WTC11 (cell line): ENCODE measurements at regions not wholly inside any gene's neighbourhood (a gene's known extent, or its start where the extent isn't known, plus 50 kb on each side); places are given as distances from the start of the nearest gene placed in this dataset.

Source experiments
- ATAC-seq: fragments of 200-7000 bp; cut with Tn5 transposase; 2 replicates; pipeline ENCODE4 v1.10.0; 2021; ENCODE audit warnings: mild to moderate bottlenecking, moderate library complexity
- CTCF ChIA-PET: fragments of 300-600 bp; sonication (Branson Sonifier 250); formaldehyde crosslinking; loops from one replicate; lab custom pipeline; 2021; ENCODE audit warnings: antibody characterized with exemption; lab: Charles Lee
- POLR2A ChIA-PET: fragments of 350-600 bp; sonication (Branson Sonifier 250); formaldehyde crosslinking; loops from one replicate; lab custom pipeline; 2021; ENCODE audit warnings: antibody characterized with exemption; lab: Charles Lee
- DNase-seq: peaks from one replicate; pipeline ENCODE4 v3.0.0; 2021; ENCODE audit warnings: low spot score
- H3K27ac Mint-ChIP-seq: 2 replicates; pipeline ENCODE4 v1.8.0; 2021; ENCODE audit warnings: mixed read lengths
- H3K27me3 Mint-ChIP-seq: 2 replicates; pipeline ENCODE4 v1.8.0; 2021; ENCODE audit warnings: low read depth, mild to moderate bottlenecking, moderate library complexity, mixed read lengths
- H3K36me3 Mint-ChIP-seq: 2 replicates; pipeline ENCODE4 v1.8.0; 2021; ENCODE audit warnings: mixed read lengths
- H3K4me1 Mint-ChIP-seq: 2 replicates; pipeline ENCODE4 v1.8.0; 2022; ENCODE audit warnings: mixed read lengths
- H3K4me3 Mint-ChIP-seq: 2 replicates; pipeline ENCODE4 v1.8.0; 2021; ENCODE audit warnings: mild to moderate bottlenecking, moderate library complexity, mixed read lengths
- H3K9me3 Mint-ChIP-seq: 2 replicates; pipeline ENCODE4 v1.8.0; 2021; ENCODE audit warnings: mixed read lengths
- ATF6 ChIP-seq: sonication (generic); formaldehyde crosslinking; IDR thresholded peaks from 2 replicates; pipeline ENCODE4 v1.8.1; 2023; ENCODE audit warnings: mild to moderate bottlenecking, missing genetic modification reagents
- CREB1 ChIP-seq: sonication (generic); formaldehyde crosslinking; IDR thresholded peaks from 2 replicates; pipeline ENCODE4 v1.8.0; 2023; ENCODE audit warnings: mild to moderate bottlenecking, missing genetic modification reagents
- FOXJ3 ChIP-seq: sonication (generic); formaldehyde crosslinking; IDR thresholded peaks from 2 replicates; pipeline ENCODE4 v1.9.0; 2021; ENCODE audit warnings: missing genetic modification reagents, mild to moderate bottlenecking, borderline replicate concordance
- FOXP1 ChIP-seq: sonication (generic); formaldehyde crosslinking; IDR thresholded peaks from 2 replicates; pipeline ENCODE4 v1.8.0; 2022; ENCODE audit warnings: missing genetic modification reagents, mild to moderate bottlenecking, moderate library complexity, borderline replicate concordance
- GRHL2 ChIP-seq: fragments of 250-450 bp; sonication (Bioruptor Pico); IDR thresholded peaks from 2 replicates; pipeline ENCODE4 v1.8.0; 2022; ENCODE audit warnings: mild to moderate bottlenecking, moderate library complexity; ENCODE audit not compliant: insufficient replicate concordance, severe bottlenecking
- IRF1 ChIP-seq: sonication (generic); formaldehyde crosslinking; IDR thresholded peaks from 2 replicates; pipeline ENCODE4 v1.8.0; 2023; ENCODE audit warnings: missing genetic modification reagents
- JAZF1 ChIP-seq: fragments of 250-450 bp; sonication (Bioruptor Pico); IDR thresholded peaks from 2 replicates; pipeline ENCODE4 v1.9.0; 2021; ENCODE audit warnings: moderate library complexity, mild to moderate bottlenecking, inconsistent platforms
- NFATC4 ChIP-seq: fragments of 250-450 bp; sonication (Bioruptor Pico); IDR thresholded peaks from 2 replicates; pipeline ENCODE4 v1.9.0; 2021; ENCODE audit warnings: mild to moderate bottlenecking
- NR2C2 ChIP-seq: sonication (generic); formaldehyde crosslinking; IDR thresholded peaks from 2 replicates; pipeline ENCODE4 v1.8.0; 2022; ENCODE audit warnings: mild to moderate bottlenecking, missing genetic modification reagents
- NR3C1 ChIP-seq: sonication (generic); formaldehyde crosslinking; conservative IDR thresholded peaks from 2 replicates; pipeline ENCODE4 v1.8.1; 2023; ENCODE audit warnings: low read depth, mild to moderate bottlenecking, missing genetic modification reagents
- OVOL2 ChIP-seq: fragments of 250-450 bp; sonication (Bioruptor Pico); IDR thresholded peaks from 2 replicates; pipeline ENCODE4 v1.9.0; 2021; ENCODE audit warnings: mild to moderate bottlenecking, borderline replicate concordance
- RELA ChIP-seq: sonication (generic); formaldehyde crosslinking; IDR thresholded peaks from 2 replicates; pipeline ENCODE4 v1.8.1; 2022; ENCODE audit warnings: missing genetic modification reagents, mild to moderate bottlenecking, borderline replicate concordance
- SMAD3 ChIP-seq: sonication (generic); formaldehyde crosslinking; IDR thresholded peaks from 2 replicates; pipeline ENCODE4 v1.8.0; 2022; ENCODE audit warnings: missing genetic modification reagents, mild to moderate bottlenecking, borderline replicate concordance
- TCF7 ChIP-seq: sonication (generic); formaldehyde crosslinking; IDR thresholded peaks from 2 replicates; pipeline ENCODE4 v1.8.0; 2022; ENCODE audit warnings: mild to moderate bottlenecking, low read depth, missing genetic modification reagents, moderate library complexity
- TEAD1 ChIP-seq: sonication (generic); formaldehyde crosslinking; IDR thresholded peaks from 2 replicates; pipeline ENCODE4 v1.8.0; 2022; ENCODE audit warnings: mild to moderate bottlenecking, missing genetic modification reagents
- USF1 ChIP-seq: sonication (generic); formaldehyde crosslinking; IDR thresholded peaks from 2 replicates; pipeline ENCODE4 v1.8.0; 2022; ENCODE audit warnings: mild to moderate bottlenecking, missing genetic modification reagents
- ZNF121 ChIP-seq: sonication (generic); formaldehyde crosslinking; IDR thresholded peaks from 2 replicates; pipeline ENCODE4 v1.8.0; 2023; ENCODE audit warnings: missing genetic modification reagents
- ZNF317 ChIP-seq: sonication (generic); formaldehyde crosslinking; IDR thresholded peaks from 2 replicates; pipeline ENCODE4 v1.8.1; 2023; ENCODE audit warnings: low read depth, mild to moderate bottlenecking, moderate library complexity, missing genetic modification reagents, borderline replicate concordance
- ZNF416 ChIP-seq: fragments of 250-450 bp; sonication (Bioruptor Pico); IDR thresholded peaks from 2 replicates; pipeline ENCODE4 v1.9.0; 2021; ENCODE audit warnings: mild to moderate bottlenecking, inconsistent platforms
- ZNF671 ChIP-seq: fragments of 250-450 bp; sonication (Bioruptor Pico); IDR thresholded peaks from 2 replicates; pipeline ENCODE4 v1.8.0; 2021; ENCODE audit warnings: mild to moderate bottlenecking
- TF ChIP-seq, protein P1 (sequence below): sonication (generic); formaldehyde crosslinking; IDR thresholded peaks from 2 replicates; pipeline ENCODE4 v1.8.0; 2023; ENCODE audit warnings: missing genetic modification reagents, mild to moderate bottlenecking, borderline replicate concordance
- TF ChIP-seq, protein P2 (sequence below): fragments of 250-450 bp; sonication (Bioruptor Pico); IDR thresholded peaks from 2 replicates; pipeline ENCODE4 v1.9.0; 2021; ENCODE audit warnings: moderate library complexity, mild to moderate bottlenecking, inconsistent platforms, borderline replicate concordance
- TF ChIP-seq, protein P3 (sequence below): sonication (generic); formaldehyde crosslinking; conservative IDR thresholded peaks from 2 replicates; pipeline ENCODE4 v1.8.1; 2022; ENCODE audit warnings: mild to moderate bottlenecking, missing genetic modification reagents
- TF ChIP-seq, protein P4 (sequence below): fragments of 250-450 bp; sonication (Bioruptor Pico); conservative IDR thresholded peaks from 2 replicates; pipeline ENCODE4 v1.9.0; 2021; ENCODE audit warnings: mild to moderate bottlenecking

GRCh38 chr13:78325585-78325984 lies 277.8 kb downstream of the POU4F1 start:
- no peaks in the 10 kb centered on the region for H3K4me1 Mint-ChIP-seq
- CTCF ChIA-PET = interaction anchor here (1.9 kb wide), 1 partner anchor 262 kb away, joined by 15 read pairs; no protein-coding TSS in a partner anchor
- TF ChIP-seq USF1 (no peak), OVOL2 (CRISPR knock-in tag) (no peak), FOXP1 (no peak), ZNF416 (no peak), NR2C2 (CRISPR knock-in tag) (no peak), FOXJ3 (CRISPR knock-in tag) (no peak), ATF6 (CRISPR knock-in tag) (no peak), CREB1 (no peak), GRHL2 (no peak)
- TF ChIP-seq, protein P1, sequence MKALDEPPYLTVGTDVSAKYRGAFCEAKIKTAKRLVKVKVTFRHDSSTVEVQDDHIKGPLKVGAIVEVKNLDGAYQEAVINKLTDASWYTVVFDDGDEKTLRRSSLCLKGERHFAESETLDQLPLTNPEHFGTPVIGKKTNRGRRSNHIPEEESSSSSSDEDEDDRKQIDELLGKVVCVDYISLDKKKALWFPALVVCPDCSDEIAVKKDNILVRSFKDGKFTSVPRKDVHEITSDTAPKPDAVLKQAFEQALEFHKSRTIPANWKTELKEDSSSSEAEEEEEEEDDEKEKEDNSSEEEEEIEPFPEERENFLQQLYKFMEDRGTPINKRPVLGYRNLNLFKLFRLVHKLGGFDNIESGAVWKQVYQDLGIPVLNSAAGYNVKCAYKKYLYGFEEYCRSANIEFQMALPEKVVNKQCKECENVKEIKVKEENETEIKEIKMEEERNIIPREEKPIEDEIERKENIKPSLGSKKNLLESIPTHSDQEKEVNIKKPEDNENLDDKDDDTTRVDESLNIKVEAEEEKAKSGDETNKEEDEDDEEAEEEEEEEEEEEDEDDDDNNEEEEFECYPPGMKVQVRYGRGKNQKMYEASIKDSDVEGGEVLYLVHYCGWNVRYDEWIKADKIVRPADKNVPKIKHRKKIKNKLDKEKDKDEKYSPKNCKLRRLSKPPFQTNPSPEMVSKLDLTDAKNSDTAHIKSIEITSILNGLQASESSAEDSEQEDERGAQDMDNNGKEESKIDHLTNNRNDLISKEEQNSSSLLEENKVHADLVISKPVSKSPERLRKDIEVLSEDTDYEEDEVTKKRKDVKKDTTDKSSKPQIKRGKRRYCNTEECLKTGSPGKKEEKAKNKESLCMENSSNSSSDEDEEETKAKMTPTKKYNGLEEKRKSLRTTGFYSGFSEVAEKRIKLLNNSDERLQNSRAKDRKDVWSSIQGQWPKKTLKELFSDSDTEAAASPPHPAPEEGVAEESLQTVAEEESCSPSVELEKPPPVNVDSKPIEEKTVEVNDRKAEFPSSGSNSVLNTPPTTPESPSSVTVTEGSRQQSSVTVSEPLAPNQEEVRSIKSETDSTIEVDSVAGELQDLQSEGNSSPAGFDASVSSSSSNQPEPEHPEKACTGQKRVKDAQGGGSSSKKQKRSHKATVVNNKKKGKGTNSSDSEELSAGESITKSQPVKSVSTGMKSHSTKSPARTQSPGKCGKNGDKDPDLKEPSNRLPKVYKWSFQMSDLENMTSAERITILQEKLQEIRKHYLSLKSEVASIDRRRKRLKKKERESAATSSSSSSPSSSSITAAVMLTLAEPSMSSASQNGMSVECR (CRISPR knock-in tag) = no peak
- H3K27me3 Mint-ChIP-seq = no peaks in the 10 kb centered on the region
- no peak for DNase-seq
- POLR2A ChIA-PET = interaction anchor here (0.7 kb wide), 1 partner anchor 8 kb away, joined by 3 read pairs; no protein-coding TSS in a partner anchor
- H3K9me3 Mint-ChIP-seq = no peaks in the 10 kb centered on the region
- H3K27ac Mint-ChIP-seq = no peak overlapping the region
- no peak overlapping the region for H3K4me3 Mint-ChIP-seq
- no peak for ATAC-seq
- no peaks in the 10 kb centered on the region for H3K36me3 Mint-ChIP-seq

DNA sequence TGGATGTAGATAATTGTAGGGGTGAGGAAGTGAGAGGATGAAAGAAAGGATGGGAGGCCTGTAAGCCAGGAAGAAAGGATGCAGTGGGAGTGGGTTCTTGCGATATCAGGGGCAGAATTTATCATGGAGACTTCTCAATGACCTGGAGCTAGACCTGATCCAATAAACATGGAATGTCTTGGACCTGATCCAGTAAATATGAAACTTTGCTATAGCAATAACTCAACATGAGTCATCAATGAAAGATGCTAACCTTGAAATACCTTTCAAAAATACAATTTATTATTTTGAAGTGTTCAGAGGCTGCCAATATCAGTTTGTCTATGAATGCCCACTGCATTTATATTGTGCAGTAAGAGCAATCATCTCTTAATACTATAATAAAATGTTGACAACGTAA lies 279.5 kb downstream of the POU4F1 start:
- no peak overlapping the region for H3K27ac Mint-ChIP-seq
- no peaks in the 10 kb centered on the region for H3K27me3 Mint-ChIP-seq
- no peaks in the 10 kb centered on the region for H3K36me3 Mint-ChIP-seq
- no peaks in the 10 kb centered on the region for H3K4me1 Mint-ChIP-seq
- no peak for DNase-seq
- no peak for ATAC-seq
- ChIA-PET POLR2A (no interaction called here), CTCF (no interaction called here)
- H3K9me3 Mint-ChIP-seq = no peaks in the 10 kb centered on the region
- H3K4me3 Mint-ChIP-seq = no peak overlapping the region
- no peak for TF ChIP-seq NR3C1 (CRISPR knock-in tag)
- no peak for TF ChIP-seq TCF7 (CRISPR knock-in tag)
- no peak for TF ChIP-seq TEAD1 (CRISPR knock-in tag)
- no peak for TF ChIP-seq JAZF1 (CRISPR knock-in tag)
- no peak for TF ChIP-seq ZNF671 (CRISPR knock-in tag)
- TF ChIP-seq, protein P2, sequence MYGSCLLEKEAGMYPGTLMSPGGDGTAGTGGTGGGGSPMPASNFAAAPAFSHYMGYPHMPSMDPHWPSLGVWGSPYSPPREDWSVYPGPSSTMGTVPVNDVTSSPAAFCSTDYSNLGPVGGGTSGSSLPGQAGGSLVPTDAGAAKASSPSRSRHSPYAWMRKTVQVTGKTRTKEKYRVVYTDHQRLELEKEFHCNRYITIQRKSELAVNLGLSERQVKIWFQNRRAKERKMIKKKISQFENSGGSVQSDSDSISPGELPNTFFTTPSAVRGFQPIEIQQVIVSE (CRISPR knock-in tag) = no peak
- TF ChIP-seq, protein P3, sequence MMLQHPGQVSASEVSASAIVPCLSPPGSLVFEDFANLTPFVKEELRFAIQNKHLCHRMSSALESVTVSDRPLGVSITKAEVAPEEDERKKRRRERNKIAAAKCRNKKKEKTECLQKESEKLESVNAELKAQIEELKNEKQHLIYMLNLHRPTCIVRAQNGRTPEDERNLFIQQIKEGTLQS = no peak
- no peak for TF ChIP-seq RELA
- no peak for TF ChIP-seq ATF6 (CRISPR knock-in tag)
- no peak for TF ChIP-seq ZNF121 (CRISPR knock-in tag)
- TF ChIP-seq SMAD3 (CRISPR knock-in tag) = no peak
- TF ChIP-seq, protein P4, sequence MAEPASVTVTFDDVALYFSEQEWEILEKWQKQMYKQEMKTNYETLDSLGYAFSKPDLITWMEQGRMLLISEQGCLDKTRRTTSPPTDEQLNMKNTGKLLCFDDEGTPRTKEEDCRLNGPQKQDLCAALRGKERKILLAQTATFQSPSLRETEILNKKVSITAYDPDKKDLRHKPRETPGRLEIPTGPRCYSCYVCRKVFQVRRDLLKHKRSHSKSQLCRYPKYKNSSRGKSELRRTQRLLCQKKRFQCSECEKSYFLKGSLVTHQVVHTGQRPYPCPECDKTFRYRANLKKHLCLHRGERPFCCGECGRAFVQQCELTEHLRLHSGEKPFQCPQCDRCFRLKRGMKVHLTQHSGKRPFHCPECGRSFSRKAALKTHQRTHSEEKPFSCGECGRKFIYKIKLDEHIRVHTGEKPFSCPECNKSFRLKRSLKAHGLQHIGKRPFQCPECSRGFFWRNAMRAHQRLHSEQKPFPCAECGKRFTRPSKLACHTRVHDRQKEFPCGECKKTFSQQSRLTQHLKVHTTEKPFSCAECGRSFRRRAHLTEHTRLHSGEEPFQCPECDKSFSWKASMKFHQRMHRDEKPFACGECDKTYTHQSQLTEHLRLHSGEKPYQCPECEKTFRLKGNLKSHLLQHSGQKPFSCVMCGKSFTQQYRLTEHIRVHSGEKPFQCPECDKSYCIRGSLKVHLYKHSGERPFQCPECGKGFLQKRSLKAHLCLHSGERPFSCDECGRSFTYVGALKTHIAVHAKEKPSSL = no peak
- TF ChIP-seq IRF1 = no peak
- TF ChIP-seq ZNF317 (CRISPR knock-in tag) = no peak
- TF ChIP-seq NFATC4 = no peak
